Gastroesophageal sphincter (tissue), 3 donors: ENCODE measurements at regions not wholly inside any gene's neighbourhood (a gene's known extent, or its start where the extent isn't known, plus 50 kb on each side); places are given as distances from the start of the nearest gene placed in this dataset.

Experiments used
- POLR2A ChIP-seq, 2 donors: fragments of 450-650 bp; IDR thresholded peaks; one replicate each; pipeline ENCODE4 v1.6.1; 2017; ENCODE audit warnings: antibody characterized with exemption in 2 of 2, mild to moderate bottlenecking in 2 of 2, moderate library complexity in 1 of 2
- TF ChIP-seq, protein P1 (sequence below), 4 experiments: fragments of 200-600 bp in 2 of 4; fragments of 450-650 bp in 2 of 4; sonication (generic) in 1 of 4; IDR thresholded peaks; one replicate each; pipeline ENCODE4 v1.5.1; 2017 to 2019; ENCODE audit warnings: antibody characterized with exemption in 4 of 4, mild to moderate bottlenecking in 2 of 4, moderate library complexity in 2 of 4

DNA sequence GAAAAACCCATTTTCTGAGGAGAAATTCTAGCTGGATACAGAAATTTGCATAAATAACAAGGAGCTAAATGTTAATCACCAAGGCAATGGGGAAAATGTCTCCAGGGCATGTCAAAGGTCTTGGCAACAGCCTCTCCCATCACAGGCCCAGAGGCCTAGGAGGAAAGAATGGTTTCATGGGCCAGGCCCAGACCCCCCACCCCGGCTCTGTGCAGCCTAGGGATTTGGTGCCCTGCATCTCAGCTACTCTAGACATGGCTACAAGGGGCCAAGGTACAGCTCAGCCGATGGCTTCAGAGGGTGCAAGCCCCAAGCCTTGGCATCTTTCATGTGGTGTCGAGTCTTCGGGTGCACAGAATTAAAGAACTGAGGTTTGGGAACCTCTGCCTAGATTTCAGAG is 321.2 kb upstream of the ID4 start:
- no peak for TF ChIP-seq POLR2A (IDR thresholded peaks at IDR 0.05)
- TF ChIP-seq, protein P1, sequence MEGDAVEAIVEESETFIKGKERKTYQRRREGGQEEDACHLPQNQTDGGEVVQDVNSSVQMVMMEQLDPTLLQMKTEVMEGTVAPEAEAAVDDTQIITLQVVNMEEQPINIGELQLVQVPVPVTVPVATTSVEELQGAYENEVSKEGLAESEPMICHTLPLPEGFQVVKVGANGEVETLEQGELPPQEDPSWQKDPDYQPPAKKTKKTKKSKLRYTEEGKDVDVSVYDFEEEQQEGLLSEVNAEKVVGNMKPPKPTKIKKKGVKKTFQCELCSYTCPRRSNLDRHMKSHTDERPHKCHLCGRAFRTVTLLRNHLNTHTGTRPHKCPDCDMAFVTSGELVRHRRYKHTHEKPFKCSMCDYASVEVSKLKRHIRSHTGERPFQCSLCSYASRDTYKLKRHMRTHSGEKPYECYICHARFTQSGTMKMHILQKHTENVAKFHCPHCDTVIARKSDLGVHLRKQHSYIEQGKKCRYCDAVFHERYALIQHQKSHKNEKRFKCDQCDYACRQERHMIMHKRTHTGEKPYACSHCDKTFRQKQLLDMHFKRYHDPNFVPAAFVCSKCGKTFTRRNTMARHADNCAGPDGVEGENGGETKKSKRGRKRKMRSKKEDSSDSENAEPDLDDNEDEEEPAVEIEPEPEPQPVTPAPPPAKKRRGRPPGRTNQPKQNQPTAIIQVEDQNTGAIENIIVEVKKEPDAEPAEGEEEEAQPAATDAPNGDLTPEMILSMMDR (IDR thresholded peaks at IDR 0.05), result no peak
